GM21576 (cell line): ENCODE measurements at regions not wholly inside any gene's neighbourhood (a gene's known extent, or its start where the extent isn't known, plus 50 kb on each side); places are given as distances from the start of the nearest gene placed in this dataset.
"Not testable (repeated sequence)": the region's sequence is repeated elsewhere in the genome, so short reads cannot be mapped to it uniquely, and the experiment has no call there.

Source experiments
- ATAC-seq: cut with Tn5 transposase; IDR thresholded peaks from one replicate; pipeline ENCODE4 v1.9.1; 2021; ENCODE audit warnings: mild to moderate bottlenecking, moderate library complexity; ENCODE audit not compliant: unreplicated experiment

DNA sequence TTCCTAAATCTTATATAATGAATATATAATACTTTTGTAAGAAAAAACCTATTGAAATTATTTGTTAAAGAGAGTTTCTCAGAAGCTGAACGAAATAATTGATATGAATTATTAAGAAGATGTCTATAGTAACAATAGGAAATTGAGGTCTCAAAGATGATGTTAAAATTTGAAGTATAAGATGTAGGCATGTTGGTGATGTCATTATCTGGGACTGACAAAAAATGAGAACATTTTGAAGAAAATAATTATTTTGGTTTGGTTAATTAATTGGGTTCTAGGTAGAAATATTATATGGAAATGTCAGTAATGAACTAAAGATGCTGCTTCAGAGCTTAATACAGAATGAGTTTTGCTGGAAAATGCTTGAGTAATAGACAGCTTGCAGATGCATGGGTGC, 501.4 kb upstream of the ST8SIA4 start:
- ATAC-seq = no peak

DNA sequence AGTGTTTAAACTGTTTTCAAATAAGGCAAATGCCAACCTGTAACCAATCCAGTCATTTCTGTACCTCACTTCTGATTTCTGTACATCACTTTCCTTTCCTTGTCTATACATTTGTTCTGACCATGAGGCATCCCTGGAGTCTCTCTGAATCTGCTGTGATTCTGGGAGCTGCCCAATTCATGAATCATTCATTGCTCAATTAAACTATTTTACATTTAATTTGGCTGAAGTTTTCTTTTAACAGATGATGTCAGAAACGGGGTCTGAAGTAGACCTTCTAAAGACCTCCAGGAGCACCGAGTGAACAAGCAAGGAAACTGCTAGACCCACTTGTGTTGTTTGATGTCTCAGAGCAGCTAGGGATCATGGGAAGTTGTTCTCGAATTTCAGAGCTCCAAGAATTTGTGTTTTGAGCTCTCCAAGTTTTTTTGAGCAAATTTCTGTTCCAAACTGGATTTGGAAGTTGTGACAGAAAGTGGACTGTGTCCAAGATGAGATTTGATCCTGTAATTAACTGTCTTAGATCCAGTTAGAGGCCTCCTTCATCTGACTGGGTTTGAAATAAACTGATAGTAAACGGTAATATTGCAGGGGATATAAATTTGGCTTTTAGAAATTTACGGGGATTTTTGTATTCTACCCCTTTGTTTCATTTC, 490.8 kb upstream of the ST8SIA4 start:
- no peak for ATAC-seq

DNA sequence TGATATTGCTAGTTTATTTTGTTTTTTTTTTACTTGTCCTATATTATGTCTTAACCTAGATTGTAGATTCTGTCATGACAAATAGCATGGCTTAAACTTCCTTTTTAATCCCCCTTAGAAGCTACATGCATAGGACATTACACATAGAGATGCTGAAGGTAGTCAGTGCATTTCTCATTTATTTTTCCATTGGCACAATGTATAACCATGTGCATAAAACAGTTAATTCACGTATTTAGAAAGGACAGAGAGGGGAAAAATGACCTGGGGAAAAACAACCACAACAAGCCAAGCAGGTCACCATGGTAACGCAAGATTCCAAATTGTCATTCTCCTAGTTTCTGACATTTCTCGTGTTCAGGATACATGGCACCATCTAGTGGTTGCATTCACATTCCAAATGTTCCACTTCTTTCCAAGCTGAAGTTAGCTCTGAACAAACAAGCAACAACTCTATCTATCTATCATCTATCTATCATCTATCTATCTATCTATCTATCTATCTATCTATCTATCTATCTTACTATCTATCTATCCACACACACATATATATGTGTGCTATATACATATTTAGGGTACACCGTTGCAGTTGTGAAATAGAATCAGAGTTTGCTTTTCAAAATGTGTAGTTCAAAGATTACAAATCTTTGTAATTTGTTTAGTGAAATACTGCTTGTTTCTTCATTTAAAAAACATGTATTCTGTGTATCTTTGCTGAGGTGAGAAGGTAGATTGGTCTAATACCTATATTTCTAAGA, 487.2 kb upstream of the ST8SIA4 start:
- ATAC-seq = no peak

DNA sequence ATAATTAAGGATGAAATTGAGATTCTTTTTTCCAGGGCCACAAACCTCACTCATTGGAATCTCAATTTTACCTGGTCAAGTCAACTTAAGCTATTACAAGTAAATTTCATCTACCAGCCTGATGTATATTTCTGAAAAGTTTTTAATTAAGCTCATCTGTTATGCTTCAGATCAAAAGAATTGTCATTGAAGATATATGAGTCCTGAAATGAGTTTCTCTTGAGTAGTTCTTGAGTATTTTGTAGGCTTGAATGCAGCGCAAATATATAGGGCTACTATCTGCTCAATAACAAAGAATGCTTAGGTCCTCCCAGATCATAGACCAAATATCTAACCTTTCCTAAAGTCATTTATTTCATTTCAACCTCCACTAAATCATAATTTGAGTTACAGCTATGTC, 482.2 kb upstream of the ST8SIA4 start:
- ATAC-seq = no peak

DNA sequence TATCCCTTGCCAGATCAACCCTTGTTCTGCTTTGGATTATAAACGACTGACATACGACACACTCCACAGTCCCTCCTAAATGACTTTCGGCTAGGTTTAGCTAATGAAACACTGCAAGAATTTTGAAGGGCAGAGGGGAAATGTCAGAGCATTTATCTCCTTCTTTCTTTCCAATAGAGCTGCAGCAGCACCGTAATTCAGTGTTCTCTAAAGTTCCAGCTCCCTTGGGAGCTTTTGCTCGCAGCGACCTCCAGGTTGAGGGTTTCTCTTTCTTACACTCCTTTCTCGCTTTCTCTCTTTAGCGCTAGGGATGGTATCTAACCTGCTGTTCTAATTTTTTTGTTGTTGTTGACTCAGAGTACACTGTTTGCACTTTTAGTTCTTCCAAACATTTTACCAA, 467.1 kb upstream of the ST8SIA4 start:
- no peak for ATAC-seq

DNA sequence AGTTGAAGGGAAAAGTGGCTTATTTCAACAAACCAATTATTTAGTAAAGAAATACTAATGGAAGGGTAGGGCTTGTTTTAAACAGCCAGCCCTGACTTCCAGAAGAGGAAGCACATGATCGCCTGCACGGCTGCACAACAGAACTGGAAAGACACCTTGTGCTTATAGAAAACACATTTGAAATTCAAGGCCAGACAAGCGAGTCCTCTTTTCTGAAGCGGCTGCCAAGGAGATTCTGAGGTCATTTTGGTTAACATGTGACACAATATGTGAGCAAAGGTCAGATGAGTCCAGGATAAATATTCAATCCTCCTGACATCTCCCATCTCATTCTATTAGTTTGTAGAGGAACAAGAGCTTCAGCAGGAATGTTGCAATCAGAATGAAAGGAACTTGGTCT, 461.4 kb upstream of the ST8SIA4 start:
- ATAC-seq = no peak

DNA sequence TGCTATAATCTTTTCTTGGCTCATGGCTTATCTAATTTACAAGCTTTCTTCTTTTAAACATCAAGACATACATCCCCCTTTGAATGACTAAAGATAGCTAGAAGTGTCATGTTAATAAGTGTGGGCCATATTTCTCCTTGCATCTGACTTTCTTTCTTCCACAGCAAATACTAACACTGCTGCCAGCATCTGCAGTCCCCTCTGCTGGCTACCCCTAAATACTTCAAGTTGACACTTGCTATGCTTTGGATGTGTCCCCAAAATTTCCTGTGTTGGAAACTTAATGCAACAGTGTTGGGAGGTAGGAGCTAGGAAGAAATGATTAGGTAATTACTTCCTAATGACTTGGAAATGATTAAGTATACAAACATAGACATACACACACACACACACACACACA, 459.0 kb upstream of the ST8SIA4 start:
- ATAC-seq = no peak

DNA sequence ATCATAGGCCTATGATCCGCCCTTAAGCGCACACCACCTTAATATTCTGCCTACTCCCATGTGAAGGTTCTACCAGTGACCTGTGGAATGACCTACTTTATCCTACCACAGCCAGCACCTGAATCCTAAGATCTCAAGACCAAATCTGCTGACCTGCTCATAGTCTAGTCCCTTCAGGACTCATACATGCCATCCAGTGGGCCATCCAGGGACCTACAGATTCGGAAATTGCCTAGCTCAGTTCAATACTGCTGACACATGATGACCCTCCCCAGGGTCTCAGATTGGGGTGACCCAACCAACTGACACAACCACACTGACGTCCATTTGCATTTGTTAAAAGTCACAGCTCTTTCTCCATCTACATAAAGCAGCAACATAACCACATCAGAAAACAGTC, 443.8 kb upstream of the ST8SIA4 start:
- ATAC-seq = no peak

DNA sequence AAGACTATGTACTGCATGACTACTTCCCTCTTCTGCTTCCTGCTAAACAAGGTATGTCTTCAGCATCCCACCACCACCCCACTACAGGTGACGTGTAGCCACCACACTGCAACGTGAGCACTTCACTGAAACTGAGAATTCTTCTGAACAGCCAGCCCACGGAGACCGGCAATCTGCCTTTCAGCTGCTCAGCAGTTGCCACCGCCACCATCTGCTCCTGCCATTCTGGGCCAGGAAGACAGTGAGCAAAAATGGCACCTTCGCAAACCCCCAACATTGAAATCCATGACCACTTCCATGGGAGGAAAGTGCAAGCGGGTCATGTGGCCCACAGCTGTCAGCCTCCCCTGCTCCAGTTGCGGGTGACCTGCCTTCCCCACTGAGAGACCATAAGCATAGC, 443.4 kb upstream of the ST8SIA4 start:
- ATAC-seq = no peak

DNA sequence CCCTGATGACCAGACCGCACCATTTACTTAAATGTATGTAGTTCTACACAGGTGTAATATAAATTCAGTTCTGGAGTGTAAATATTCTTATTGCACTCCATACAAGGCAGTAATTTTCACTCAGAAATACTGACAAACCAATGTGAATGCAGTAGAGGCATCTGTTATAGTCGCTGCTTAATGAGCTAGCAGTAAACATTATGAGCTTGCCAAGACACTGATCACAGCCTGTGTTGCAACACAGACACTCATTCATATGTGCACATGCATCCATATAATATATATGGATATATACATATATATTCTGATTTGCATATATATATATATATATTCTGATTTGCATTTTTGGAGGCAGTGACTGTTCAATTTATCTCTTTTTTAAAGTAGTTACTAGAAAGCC, 435.1 kb upstream of the ST8SIA4 start:
- no peak for ATAC-seq

DNA sequence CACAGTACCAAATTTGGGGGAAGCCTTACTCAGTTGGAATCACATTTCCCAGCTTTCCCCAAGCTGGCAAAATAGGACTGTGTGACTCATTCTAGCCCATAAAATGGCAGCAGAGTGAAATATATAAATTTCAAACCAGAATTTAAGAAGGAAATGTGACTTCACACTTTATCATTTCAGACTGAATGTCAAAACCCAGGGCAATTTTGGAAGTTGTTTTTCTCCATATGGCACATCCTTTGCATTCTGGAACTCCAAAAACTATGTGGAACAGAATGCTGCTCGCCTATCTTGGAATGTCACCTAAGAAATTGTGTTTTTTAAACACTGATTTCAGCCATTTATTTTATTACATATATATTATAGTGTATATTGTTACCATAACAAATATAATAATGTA, 424.7 kb upstream of the ST8SIA4 start:
- no peak for ATAC-seq

DNA sequence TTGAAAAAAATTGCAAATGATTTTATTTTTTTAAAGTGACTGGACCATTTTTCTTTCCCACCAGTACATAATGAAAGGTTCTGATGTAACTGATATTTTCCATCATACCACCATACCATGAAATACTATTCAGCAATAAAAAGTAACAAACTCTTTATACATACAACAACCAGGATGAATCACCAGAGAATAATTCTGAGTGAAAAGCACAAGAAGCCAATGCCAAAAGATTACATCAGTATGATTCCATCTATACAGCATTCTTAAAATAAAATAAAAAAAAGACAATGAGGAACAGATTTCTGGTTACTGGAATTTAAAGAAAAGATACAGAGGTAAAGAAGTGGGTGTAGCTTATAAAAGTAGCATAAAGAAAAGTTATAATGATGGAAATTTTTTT, 423.7 kb upstream of the ST8SIA4 start:
- no peak for ATAC-seq

DNA sequence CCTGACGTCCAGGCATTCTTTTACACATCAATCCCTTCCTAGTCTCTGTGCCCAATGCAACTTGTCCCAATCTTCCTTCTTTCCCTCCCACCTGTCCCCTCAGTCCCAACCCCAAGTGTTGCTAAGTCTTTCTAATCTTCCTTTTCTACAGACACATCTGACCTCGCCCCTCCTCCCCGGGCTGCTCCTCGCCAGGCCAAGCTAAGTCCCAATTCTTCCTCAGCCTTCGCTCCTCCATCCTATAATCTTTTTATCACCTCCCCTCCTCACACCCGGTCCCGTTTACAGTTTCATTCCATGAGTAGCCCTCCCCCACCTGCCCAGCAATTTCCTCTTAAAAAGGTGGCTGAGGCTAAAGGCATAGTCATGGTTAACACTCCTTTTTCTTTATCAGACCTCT, 413.3 kb upstream of the ST8SIA4 start:
- ATAC-seq = not testable (repeated sequence)

DNA sequence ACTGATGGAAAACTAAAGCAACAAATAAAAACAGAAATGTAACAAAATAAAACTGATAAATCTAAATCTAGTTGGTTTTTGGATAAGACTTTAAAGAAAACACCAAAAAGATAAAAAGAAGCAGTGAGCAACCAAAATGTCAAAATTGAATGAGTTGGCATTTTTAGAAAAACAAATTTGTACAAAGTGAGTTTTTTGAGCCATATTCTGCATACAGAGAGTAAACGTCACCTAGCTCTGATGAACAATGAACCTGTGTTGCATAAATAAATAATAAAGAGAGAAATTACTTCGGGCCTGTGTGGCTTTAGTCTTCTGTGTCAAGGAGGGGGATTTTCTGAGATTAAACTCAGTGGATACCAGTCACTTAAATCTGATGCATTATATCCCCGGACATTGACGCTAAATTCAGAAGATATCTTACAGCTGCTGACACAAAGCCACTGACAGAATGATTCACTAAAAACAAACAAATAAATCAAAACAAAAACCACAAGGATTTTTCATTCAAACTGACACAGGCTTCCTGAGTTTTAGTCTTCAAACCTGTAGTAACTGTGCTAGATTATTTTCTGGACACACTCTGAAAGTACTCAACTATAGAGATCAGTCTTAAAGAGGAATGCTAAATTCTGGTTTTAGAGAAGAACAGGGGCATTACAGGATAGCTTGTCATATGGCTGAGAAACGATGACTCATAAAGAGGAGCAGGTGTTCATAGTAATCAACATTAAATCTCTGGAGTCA, 403.5 kb upstream of the ST8SIA4 start:
- no peak for ATAC-seq

DNA sequence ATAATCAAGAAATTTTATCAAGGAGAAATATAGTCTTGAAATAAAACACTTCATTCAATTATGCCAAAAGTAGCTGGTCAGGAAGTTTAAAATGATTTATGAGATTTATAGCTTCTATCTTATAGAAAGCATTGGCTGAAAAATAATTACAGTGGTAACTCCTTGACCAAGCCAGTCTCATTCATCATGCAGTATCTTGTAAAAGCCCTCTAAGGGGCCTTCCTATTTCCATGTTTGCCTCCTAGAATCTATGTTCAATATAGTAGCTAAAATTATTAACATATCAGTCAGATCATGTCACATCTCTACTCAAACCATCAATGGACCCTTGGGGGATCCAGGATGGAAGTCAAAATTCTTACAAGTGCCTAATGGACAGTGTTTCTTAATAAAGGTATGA, 393.4 kb upstream of the ST8SIA4 start:
- no peak for ATAC-seq

DNA sequence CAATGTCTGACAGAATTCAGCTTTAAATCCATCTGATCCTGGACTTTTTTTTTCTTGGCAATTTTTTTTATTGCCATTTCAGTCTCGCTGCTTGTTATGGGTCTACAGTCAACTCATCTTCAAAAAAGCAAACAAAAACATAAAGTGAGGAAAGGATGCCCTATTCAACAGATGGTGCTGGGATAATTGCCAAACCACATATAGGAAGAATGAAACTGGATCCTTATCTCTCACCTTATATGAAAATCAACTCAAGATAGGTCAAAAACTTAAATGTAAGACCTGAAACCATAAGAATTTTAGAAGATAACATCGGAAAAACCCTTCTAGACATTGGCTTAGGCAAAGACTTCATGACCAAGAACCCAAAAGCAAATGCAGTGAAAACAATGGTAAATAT, 389.1 kb upstream of the ST8SIA4 start:
- no peak for ATAC-seq

DNA sequence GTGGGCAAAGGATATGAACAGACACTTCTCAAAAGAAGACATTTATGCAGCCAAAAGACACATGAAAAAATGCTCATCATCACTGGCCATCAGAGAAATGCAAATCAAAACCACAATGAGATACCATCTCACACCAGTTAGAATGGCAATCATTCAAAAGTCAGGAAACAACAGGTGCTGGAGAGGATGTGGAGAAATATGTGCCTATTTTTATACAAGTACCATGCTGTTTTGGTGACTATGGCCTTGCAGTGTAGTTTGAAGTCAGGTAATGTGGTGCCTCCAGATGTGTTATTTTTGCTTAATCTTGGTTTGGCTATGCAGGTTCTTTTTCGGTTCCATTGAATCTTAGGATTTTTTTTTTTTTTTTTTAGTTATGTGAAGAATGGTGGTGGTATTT, 387.7 kb upstream of the ST8SIA4 start:
- ATAC-seq = not testable (repeated sequence)

DNA sequence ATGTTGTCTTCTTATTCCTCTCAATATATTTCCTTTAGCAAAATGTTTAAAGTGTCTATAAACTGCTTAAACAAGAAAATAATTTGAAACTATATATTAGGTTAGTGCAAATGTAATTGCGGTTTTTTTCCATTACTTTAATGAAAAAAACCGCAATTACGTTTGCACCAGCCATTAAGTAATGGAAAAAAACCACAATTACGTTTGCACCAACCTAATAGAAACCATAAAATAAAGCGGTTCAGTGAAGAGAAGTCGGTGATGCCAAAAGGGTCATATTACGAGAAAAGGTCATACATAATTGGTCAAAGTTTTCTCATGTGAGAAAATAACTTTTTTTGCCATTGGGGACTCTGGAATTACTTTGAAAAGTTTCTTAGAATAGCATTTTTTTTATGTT, 385.6 kb upstream of the ST8SIA4 start:
- no peak for ATAC-seq

DNA sequence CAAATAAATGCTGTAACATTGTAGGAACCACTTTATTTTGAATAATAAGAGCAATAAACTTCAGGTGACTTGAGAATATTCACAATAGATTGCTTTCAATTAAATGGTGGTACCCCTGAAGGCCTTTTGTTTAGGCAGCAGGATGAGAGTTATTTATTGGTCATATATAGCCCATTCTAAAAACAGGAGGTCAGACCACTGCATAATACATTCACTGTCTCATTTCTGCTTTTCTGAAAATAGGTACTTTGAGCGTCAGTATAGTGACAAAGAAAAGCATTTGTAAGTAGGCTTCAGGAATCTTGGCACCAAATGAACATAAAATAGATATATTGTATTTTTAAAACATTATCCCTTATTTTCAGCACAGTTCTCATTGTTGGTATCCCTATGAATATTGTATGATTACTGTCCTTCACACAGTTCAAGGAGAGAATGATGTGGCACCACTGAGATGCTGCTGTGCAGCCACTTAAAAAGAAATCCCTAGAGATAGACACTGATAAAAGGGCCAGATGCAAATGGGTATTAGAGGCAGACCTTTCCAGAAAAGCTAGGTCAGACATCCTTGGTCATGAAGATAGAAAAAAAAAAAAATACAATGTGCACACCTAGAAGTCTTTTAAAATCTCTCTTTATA, 381.8 kb upstream of the ST8SIA4 start:
- no peak for ATAC-seq

DNA sequence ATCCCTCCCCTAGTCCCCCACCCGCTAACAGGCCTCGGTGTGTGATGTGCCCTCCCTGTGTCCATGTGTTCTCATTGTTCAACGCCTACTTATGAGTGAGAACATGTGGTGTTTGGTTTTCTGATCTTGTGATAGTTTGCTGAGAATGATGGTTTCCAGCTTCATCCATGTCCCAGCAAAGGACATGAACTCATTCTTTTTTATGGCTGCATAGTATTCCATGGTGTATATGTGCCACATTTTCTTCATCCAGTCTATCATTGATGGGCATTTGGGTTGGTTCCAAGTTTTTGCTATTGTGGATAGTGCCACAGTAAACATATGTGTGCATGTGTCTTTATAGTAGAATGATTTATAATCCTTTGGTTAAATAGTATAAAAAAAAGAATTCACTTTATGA, 380.9 kb upstream of the ST8SIA4 start:
- ATAC-seq = not testable (repeated sequence)

DNA sequence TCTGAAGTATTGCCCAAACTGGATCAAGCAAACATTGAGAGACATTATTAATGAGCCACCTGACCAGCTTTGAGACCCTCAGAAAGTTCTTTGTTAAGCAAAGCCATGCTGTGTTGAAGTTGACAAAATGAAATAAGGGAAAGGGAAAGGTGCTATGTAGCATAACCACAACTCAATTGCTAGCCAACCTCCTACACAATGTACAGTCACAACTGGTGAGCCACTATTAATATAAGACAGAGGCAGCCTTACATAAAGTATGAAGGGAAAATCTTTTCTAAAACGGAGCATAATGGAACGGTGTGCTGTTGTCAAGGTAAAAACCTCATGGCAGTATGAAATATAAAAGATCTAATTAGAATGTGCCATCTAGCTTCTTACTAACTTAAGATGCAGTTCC, 375.8 kb upstream of the ST8SIA4 start:
- no peak for ATAC-seq
